Upper lobe of left lung (tissue), 4 donors: ENCODE measurements at regions not wholly inside any gene's neighbourhood (a gene's known extent, or its start where the extent isn't known, plus 50 kb on each side); places are given as distances from the start of the nearest gene placed in this dataset.

ENCODE experiments used
- CTCF ChIP-seq, 6 experiments: fragments of 450-650 bp in 4 of 6; fragments of 200-600 bp in 2 of 6; sonication (generic) in 2 of 6; IDR thresholded peaks; one replicate each; pipeline ENCODE4 v1.5.1; 2016 to 2019; ENCODE audit warnings: antibody characterized with exemption in 6 of 6
- POLR2AphosphoS5 ChIP-seq, 2 donors: sonication (generic); formaldehyde crosslinking; IDR thresholded peaks; one replicate each; pipeline ENCODE4 v1.5.1; 2017; ENCODE audit warnings: antibody characterized with exemption in 2 of 2

GRCh38 chr4:183826461-183826860, 78.6 kb upstream of the STOX2 start:
- TF ChIP-seq CTCF (IDR thresholded peaks at IDR 0.05) (no peak), POLR2AphosphoS5 (IDR thresholded peaks at IDR 0.05) (no peak)
